Neural progenitor cell (in vitro differentiated cells): ENCODE measurements at regions not wholly inside any gene's neighbourhood (a gene's known extent, or its start where the extent isn't known, plus 50 kb on each side); places are given as distances from the start of the nearest gene placed in this dataset.

Source experiments
- DNase-seq: peaks from one replicate; pipeline ENCODE4 v3.0.0-alpha.2; 2016; ENCODE audit warnings: low spot score
- H2AFZ ChIP-seq: fragments of 200-600 bp; sonication (generic); replicated peaks from 2 replicates; pipeline ENCODE4 v1.6.1; 2016; ENCODE audit warnings: antibody characterized with exemption
- H3F3A ChIP-seq: fragments of 200-600 bp; sonication (generic); 2 replicates; pipeline ENCODE4 v1.6.1; 2016; ENCODE audit warnings: antibody characterized with exemption, low read depth
- H3K27ac ChIP-seq: fragments of 200-600 bp; sonication (generic); 2 replicates; pipeline ENCODE4 v1.5.1; 2016; ENCODE audit warnings: mild to moderate bottlenecking
- H3K27me3 ChIP-seq: fragments of 200-600 bp; sonication (generic); 2 replicates; pipeline ENCODE4 v1.6.1; 2016; ENCODE audit warnings: mild to moderate bottlenecking, moderate library complexity
- H3K36me3 ChIP-seq: fragments of 200-600 bp; sonication (generic); 2 replicates; pipeline ENCODE4 v1.5.1; 2016
- H3K4me1 ChIP-seq: fragments of 200-600 bp; sonication (generic); 2 replicates; pipeline ENCODE4 v1.6.1; 2016; ENCODE audit warnings: mixed run types
- H3K4me2 ChIP-seq: fragments of 200-600 bp; sonication (generic); 2 replicates; pipeline ENCODE4 v1.6.1; 2016
- H3K4me3 ChIP-seq: fragments of 200-600 bp; sonication (generic); 2 replicates; pipeline ENCODE4 v1.5.1; 2016
- H3K79me2 ChIP-seq: fragments of 200-600 bp; sonication (generic); 2 replicates; pipeline ENCODE4 v1.6.1; 2016; ENCODE audit warnings: low read depth
- H3K9ac ChIP-seq: fragments of 200-600 bp; sonication (generic); 2 replicates; pipeline ENCODE4 v1.6.1; 2016
- H3K9me3 ChIP-seq: fragments of 200-600 bp; sonication (generic); 2 replicates; pipeline ENCODE4 v1.5.1; 2016; ENCODE audit warnings: low read depth
- H4K20me1 ChIP-seq: fragments of 200-600 bp; sonication (generic); 2 replicates; pipeline ENCODE4 v1.6.1; 2016; ENCODE audit warnings: low read depth
- H3K27ac Mint-ChIP-seq: 3 replicates; pipeline ENCODE4 v1.8.0; 2021; ENCODE audit warnings: mixed read lengths
- H3K27me3 Mint-ChIP-seq: 2 replicates; pipeline ENCODE4 v1.8.0; 2022; ENCODE audit warnings: low read depth, mild to moderate bottlenecking, inconsistent platforms, moderate library complexity, mixed read lengths; ENCODE audit not compliant: insufficient read depth
- H3K36me3 Mint-ChIP-seq: 3 replicates; pipeline ENCODE4 v1.8.0; 2021; ENCODE audit warnings: mixed read lengths
- H3K4me1 Mint-ChIP-seq: 3 replicates; pipeline ENCODE4 v1.8.0; 2021; ENCODE audit warnings: mixed read lengths
- H3K4me3 Mint-ChIP-seq: 3 replicates; pipeline ENCODE4 v1.8.0; 2021; ENCODE audit warnings: mild to moderate bottlenecking, moderate library complexity, mixed read lengths
- H3K9me3 Mint-ChIP-seq: 3 replicates; pipeline ENCODE4 v1.8.0; 2020; ENCODE audit warnings: mixed read lengths
- EZH2 ChIP-seq: fragments of 200-600 bp; sonication (generic); IDR thresholded peaks from 2 replicates; pipeline ENCODE4 v1.6.1; 2017; ENCODE audit warnings: antibody characterized with exemption, mild to moderate bottlenecking, moderate library complexity
- EZH2phosphoT487 ChIP-seq: fragments of 200-600 bp; sonication (generic); IDR thresholded peaks from 2 replicates; pipeline ENCODE4 v1.6.1; 2017; ENCODE audit warnings: antibody characterized with exemption
- TF ChIP-seq, protein P1 (sequence below): fragments of 200-600 bp; sonication (generic); IDR thresholded peaks from 2 replicates; pipeline ENCODE4 v1.5.1; 2017; ENCODE audit warnings: antibody characterized with exemption, mild to moderate bottlenecking

DNA sequence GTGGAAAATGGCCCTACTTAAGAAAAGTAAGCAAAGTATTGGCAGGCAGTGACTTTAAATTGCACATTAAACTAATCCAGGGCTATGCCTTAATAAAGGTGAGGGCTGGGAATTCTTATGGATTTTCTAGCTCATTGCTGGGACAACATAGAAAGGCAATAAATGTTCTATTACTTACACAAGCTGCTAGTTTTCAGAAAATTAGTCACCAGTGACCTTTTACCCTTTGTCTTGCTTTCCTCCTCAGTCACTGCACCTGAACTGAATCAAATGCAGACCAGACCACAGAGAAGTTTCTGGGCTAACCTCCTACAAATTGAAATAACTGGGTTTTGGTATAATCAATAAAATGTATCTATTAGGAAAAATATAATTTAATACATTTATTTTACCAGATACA, 694.4 kb upstream of the FAM241A start:
- Histone ChIP-seq H3K36me3 (no peaks in the 10 kb centered on the region), H3F3A (no peaks in the 10 kb centered on the region), H3K4me2 (no peak overlapping the region), H3K4me3 (no peak overlapping the region), H3K79me2 (no peaks in the 10 kb centered on the region), H3K4me1 (peaks cover 7% of the 10 kb centered on the region), H2AFZ (no peak overlapping the region), H3K9ac (no peak overlapping the region), H3K9me3 (no peaks in the 10 kb centered on the region), H4K20me1 (no peaks in the 10 kb centered on the region), H3K27ac (no peak overlapping the region), H3K27me3 (no peaks in the 10 kb centered on the region)
- peaks cover 13% of the 10 kb centered on the region for H3K4me1 Mint-ChIP-seq
- TF ChIP-seq EZH2phosphoT487 (no peak), EZH2 (no peak)
- TF ChIP-seq, protein P1, sequence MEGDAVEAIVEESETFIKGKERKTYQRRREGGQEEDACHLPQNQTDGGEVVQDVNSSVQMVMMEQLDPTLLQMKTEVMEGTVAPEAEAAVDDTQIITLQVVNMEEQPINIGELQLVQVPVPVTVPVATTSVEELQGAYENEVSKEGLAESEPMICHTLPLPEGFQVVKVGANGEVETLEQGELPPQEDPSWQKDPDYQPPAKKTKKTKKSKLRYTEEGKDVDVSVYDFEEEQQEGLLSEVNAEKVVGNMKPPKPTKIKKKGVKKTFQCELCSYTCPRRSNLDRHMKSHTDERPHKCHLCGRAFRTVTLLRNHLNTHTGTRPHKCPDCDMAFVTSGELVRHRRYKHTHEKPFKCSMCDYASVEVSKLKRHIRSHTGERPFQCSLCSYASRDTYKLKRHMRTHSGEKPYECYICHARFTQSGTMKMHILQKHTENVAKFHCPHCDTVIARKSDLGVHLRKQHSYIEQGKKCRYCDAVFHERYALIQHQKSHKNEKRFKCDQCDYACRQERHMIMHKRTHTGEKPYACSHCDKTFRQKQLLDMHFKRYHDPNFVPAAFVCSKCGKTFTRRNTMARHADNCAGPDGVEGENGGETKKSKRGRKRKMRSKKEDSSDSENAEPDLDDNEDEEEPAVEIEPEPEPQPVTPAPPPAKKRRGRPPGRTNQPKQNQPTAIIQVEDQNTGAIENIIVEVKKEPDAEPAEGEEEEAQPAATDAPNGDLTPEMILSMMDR = no peak
- no peak overlapping the region for H3K27ac Mint-ChIP-seq
- no peaks in the 10 kb centered on the region for H3K36me3 Mint-ChIP-seq
- DNase-seq = no peak
- H3K9me3 Mint-ChIP-seq = no peaks in the 10 kb centered on the region
- no peak overlapping the region for H3K4me3 Mint-ChIP-seq
- peaks cover 3% of the 10 kb centered on the region for H3K27me3 Mint-ChIP-seq

DNA sequence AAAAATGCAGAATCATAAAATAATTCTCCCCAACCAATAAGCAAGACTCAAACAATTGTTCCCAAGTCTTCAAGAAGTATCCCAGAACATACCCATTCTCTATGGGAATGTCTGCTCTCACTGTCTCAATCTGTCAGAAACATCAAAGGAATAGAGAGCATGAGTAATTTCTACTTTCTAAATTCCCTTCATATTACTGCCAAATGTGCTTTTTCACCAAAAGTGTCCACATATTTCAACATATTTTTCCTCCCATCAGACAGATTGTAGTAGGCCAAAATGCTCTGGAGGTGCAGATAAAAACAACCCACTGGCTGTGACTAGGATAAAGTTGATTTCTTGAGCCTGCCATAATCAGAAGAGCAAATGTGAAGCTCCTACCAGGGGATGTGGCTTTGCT, 692.0 kb upstream of the FAM241A start:
- no peak overlapping the region for H3K9ac ChIP-seq
- TF ChIP-seq EZH2phosphoT487 (no peak), EZH2 (no peak)
- TF ChIP-seq, protein P1 = no peak
- H3K36me3 ChIP-seq = no peaks in the 10 kb centered on the region
- Mint-ChIP-seq H3K9me3 (no peaks in the 10 kb centered on the region), H3K27ac (no peak overlapping the region), H3K4me3 (no peak overlapping the region), H3K4me1 (peaks cover 13% of the 10 kb centered on the region), H3K36me3 (no peaks in the 10 kb centered on the region), H3K27me3 (peaks cover 3% of the 10 kb centered on the region)
- no peak overlapping the region for H2AFZ ChIP-seq
- no peak overlapping the region for H3K4me2 ChIP-seq
- no peak overlapping the region for H3K4me3 ChIP-seq
- no peaks in the 10 kb centered on the region for H3F3A ChIP-seq
- H3K27me3 ChIP-seq = no peaks in the 10 kb centered on the region
- H3K4me1 ChIP-seq = peaks cover 7% of the 10 kb centered on the region
- H3K9me3 ChIP-seq = no peaks in the 10 kb centered on the region
- no peaks in the 10 kb centered on the region for H3K79me2 ChIP-seq
- H3K27ac ChIP-seq = no peak overlapping the region
- no peaks in the 10 kb centered on the region for H4K20me1 ChIP-seq
- no peak for DNase-seq

DNA sequence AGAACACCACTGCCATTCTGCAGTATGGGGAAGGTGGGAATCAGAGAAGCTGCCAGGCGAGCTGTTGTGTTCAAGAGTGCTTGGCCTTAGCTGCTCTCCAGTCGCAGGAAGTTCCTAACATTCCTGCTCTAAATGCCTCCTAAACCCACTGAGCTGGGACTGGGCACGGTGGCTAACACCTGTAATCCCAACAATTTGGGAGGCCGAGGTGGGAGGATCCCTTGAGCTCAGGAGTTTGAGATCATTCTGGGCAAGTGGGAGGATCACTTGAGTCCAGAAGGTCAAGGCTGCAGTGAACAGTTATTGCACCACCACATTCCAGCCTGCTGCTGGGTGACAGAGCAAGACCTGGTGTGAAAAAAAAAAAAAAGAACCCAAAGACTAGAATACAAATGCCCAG, 690.3 kb upstream of the FAM241A start:
- Histone ChIP-seq H3K4me2 (no peak overlapping the region), H2AFZ (no peak overlapping the region), H3K27ac (no peak overlapping the region), H3K36me3 (no peaks in the 10 kb centered on the region), H3K27me3 (no peaks in the 10 kb centered on the region), H3K4me1 (peaks cover 7% of the 10 kb centered on the region), H4K20me1 (no peaks in the 10 kb centered on the region), H3K79me2 (no peaks in the 10 kb centered on the region), H3F3A (no peaks in the 10 kb centered on the region), H3K9ac (no peak overlapping the region), H3K4me3 (no peak overlapping the region), H3K9me3 (no peaks in the 10 kb centered on the region)
- Mint-ChIP-seq H3K27me3 (peaks cover 3% of the 10 kb centered on the region), H3K4me3 (no peak overlapping the region), H3K4me1 (peaks cover 13% of the 10 kb centered on the region), H3K36me3 (no peaks in the 10 kb centered on the region), H3K9me3 (no peaks in the 10 kb centered on the region), H3K27ac (no peak overlapping the region)
- no peak for DNase-seq
- TF ChIP-seq EZH2 = no peak
- TF ChIP-seq EZH2phosphoT487 = no peak
- TF ChIP-seq, protein P1 = no peak
